IPS-NIHi7 (cell line): ENCODE measurements at regions not wholly inside any gene's neighbourhood (a gene's known extent, or its start where the extent isn't known, plus 50 kb on each side); places are given as distances from the start of the nearest gene placed in this dataset.
"Not testable (repeated sequence)": the region's sequence is repeated elsewhere in the genome, so short reads cannot be mapped to it uniquely, and the experiment has no call there.

Experiments used
- DNase-seq: peaks from one replicate; pipeline ENCODE4 v3.0.0; 2012; ENCODE audit warnings: mixed read lengths; ENCODE audit errors: extremely low spot score

GRCh38 chr6:21333715-21334114 lies 259.8 kb upstream of the SOX4 start:
- no peak for DNase-seq

GRCh38 chr6:21334651-21335050 lies 258.9 kb upstream of the SOX4 start:
- no peak for DNase-seq

GRCh38 chr6:21335591-21335990 lies 258.0 kb upstream of the SOX4 start:
- no peak for DNase-seq

GRCh38 chr6:21337263-21337662 lies 256.3 kb upstream of the SOX4 start:
- no peak for DNase-seq

- DNase-seq: no peak
These were observed 253.0 kb upstream of the SOX4 start for GRCh38 chr6:21340573-21340972.

- DNase-seq: no peak
These were observed 251.6 kb upstream of the SOX4 start for GRCh38 chr6:21341910-21342309.

- DNase-seq: no peak
These were observed 251.1 kb upstream of the SOX4 start for GRCh38 chr6:21342501-21342900.

- DNase-seq: not testable (repeated sequence)
These were observed 247.8 kb upstream of the SOX4 start for GRCh38 chr6:21345704-21346103.

GRCh38 chr6:21348146-21348503 lies 245.4 kb upstream of the SOX4 start:
- DNase-seq: no peak

- DNase-seq: peak; percentile 60
These were observed 244.9 kb upstream of the SOX4 start for GRCh38 chr6:21348504-21349195.

- DNase-seq: no peak
These were observed 243.7 kb upstream of the SOX4 start for GRCh38 chr6:21349834-21350233.

- no peak for DNase-seq
These were observed 242.6 kb upstream of the SOX4 start for GRCh38 chr6:21350926-21351325.

GRCh38 chr6:21352131-21352530 lies 241.4 kb upstream of the SOX4 start:
- no peak for DNase-seq

- DNase-seq: no peak
These were observed 238.7 kb upstream of the SOX4 start for GRCh38 chr6:21354805-21355238.

GRCh38 chr6:21355638-21356037 lies 237.9 kb upstream of the SOX4 start:
- DNase-seq: no peak

GRCh38 chr6:21357262-21357661 lies 236.3 kb upstream of the SOX4 start:
- DNase-seq: no peak

GRCh38 chr6:21359926-21360325 lies 233.6 kb upstream of the SOX4 start:
- no peak for DNase-seq

GRCh38 chr6:21360336-21360735 lies 233.2 kb upstream of the SOX4 start:
- peak; percentile 57 for DNase-seq

GRCh38 chr6:21367148-21367547 lies 226.4 kb upstream of the SOX4 start:
- no peak for DNase-seq

GRCh38 chr6:21367649-21368154 lies 225.8 kb upstream of the SOX4 start:
- no peak for DNase-seq

GRCh38 chr6:21371061-21371460 lies 222.5 kb upstream of the SOX4 start:
- no peak for DNase-seq

- DNase-seq: no peak
These were observed 221.8 kb upstream of the SOX4 start for GRCh38 chr6:21371676-21372171.

- DNase-seq: no peak
These were observed 218.1 kb upstream of the SOX4 start for GRCh38 chr6:21375151-21376116.
